ENCODE measurements at regions not wholly inside any gene's neighbourhood (a gene's known extent, or its start where the extent isn't known, plus 50 kb on each side); places are given as distances from the start of the nearest gene placed in this dataset.

DNA sequence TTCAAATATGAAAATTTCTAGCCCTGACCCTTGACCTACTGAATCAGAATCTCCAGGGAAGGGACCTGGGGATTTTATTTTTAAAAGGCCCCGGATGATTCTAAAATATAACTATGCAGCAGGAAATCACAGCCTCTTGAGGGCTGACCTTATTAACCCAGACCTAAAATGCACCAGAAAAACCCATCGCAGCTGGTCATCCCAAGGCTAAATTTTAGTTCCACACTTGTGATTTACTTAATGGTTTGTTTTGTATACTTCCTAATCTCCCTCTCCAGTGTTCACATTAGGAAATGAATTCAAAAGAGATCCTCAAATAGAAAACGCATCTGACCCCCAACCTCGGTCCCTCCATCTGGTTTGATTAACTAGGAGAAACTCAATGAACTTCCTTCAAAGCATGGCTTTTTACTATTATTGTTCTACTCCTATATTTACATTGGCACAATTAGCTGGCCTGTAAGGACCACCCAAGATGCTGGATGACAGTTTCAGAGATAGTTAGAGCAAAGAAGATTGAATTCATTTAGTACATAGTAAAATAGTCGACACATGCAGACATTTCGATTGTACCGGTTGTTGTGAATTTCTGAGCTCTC, 147.8 kb upstream of the MED14 start (continued):
- TF ChIP-seq, protein P1, sequence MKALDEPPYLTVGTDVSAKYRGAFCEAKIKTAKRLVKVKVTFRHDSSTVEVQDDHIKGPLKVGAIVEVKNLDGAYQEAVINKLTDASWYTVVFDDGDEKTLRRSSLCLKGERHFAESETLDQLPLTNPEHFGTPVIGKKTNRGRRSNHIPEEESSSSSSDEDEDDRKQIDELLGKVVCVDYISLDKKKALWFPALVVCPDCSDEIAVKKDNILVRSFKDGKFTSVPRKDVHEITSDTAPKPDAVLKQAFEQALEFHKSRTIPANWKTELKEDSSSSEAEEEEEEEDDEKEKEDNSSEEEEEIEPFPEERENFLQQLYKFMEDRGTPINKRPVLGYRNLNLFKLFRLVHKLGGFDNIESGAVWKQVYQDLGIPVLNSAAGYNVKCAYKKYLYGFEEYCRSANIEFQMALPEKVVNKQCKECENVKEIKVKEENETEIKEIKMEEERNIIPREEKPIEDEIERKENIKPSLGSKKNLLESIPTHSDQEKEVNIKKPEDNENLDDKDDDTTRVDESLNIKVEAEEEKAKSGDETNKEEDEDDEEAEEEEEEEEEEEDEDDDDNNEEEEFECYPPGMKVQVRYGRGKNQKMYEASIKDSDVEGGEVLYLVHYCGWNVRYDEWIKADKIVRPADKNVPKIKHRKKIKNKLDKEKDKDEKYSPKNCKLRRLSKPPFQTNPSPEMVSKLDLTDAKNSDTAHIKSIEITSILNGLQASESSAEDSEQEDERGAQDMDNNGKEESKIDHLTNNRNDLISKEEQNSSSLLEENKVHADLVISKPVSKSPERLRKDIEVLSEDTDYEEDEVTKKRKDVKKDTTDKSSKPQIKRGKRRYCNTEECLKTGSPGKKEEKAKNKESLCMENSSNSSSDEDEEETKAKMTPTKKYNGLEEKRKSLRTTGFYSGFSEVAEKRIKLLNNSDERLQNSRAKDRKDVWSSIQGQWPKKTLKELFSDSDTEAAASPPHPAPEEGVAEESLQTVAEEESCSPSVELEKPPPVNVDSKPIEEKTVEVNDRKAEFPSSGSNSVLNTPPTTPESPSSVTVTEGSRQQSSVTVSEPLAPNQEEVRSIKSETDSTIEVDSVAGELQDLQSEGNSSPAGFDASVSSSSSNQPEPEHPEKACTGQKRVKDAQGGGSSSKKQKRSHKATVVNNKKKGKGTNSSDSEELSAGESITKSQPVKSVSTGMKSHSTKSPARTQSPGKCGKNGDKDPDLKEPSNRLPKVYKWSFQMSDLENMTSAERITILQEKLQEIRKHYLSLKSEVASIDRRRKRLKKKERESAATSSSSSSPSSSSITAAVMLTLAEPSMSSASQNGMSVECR (CRISPR knock-in tag; IDR thresholded peaks at IDR 0.05; ENCODE audit: borderline replicate concordance): no peak
- TF ChIP-seq NFATC4 (CRISPR knock-in tag; IDR thresholded peaks at IDR 0.05): no peak
- TF ChIP-seq, protein P2, sequence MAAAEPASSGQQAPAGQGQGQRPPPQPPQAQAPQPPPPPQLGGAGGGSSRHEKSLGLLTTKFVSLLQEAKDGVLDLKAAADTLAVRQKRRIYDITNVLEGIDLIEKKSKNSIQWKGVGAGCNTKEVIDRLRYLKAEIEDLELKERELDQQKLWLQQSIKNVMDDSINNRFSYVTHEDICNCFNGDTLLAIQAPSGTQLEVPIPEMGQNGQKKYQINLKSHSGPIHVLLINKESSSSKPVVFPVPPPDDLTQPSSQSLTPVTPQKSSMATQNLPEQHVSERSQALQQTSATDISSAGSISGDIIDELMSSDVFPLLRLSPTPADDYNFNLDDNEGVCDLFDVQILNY (CRISPR knock-in tag; IDR thresholded peaks at IDR 0.05): no peak
- TF ChIP-seq ZNF121 (CRISPR knock-in tag; IDR thresholded peaks at IDR 0.05): no peak
- TF ChIP-seq FOXK1 (CRISPR knock-in tag; IDR thresholded peaks at IDR 0.05): no peak

DNA sequence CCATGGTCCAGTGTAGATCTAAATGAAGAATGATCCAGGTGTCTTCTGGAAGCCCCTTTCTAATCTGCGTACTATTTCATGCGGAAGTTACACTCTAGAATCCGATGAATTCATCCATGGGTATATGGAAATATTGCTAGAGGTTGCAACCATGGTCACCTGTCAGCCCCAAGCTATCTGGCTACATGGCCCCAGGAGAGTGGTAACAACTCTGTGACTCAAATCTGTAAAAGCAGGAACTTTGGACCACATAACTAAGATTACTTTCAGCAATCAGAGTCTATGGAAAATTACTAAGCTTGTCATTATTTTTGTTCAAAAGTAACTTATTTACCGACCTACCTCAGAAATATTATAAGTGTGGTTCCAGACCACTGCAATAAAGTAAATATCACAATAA, 150.6 kb upstream of the MED14 start:
- H3K27me3 Mint-ChIP-seq (ENCODE audit: low read depth): no peaks in the 10 kb centered on the region; the same call in 1 of the 2 replicates
- CTCF ChIA-PET: no interaction called here
- TF ChIP-seq, protein P3, sequence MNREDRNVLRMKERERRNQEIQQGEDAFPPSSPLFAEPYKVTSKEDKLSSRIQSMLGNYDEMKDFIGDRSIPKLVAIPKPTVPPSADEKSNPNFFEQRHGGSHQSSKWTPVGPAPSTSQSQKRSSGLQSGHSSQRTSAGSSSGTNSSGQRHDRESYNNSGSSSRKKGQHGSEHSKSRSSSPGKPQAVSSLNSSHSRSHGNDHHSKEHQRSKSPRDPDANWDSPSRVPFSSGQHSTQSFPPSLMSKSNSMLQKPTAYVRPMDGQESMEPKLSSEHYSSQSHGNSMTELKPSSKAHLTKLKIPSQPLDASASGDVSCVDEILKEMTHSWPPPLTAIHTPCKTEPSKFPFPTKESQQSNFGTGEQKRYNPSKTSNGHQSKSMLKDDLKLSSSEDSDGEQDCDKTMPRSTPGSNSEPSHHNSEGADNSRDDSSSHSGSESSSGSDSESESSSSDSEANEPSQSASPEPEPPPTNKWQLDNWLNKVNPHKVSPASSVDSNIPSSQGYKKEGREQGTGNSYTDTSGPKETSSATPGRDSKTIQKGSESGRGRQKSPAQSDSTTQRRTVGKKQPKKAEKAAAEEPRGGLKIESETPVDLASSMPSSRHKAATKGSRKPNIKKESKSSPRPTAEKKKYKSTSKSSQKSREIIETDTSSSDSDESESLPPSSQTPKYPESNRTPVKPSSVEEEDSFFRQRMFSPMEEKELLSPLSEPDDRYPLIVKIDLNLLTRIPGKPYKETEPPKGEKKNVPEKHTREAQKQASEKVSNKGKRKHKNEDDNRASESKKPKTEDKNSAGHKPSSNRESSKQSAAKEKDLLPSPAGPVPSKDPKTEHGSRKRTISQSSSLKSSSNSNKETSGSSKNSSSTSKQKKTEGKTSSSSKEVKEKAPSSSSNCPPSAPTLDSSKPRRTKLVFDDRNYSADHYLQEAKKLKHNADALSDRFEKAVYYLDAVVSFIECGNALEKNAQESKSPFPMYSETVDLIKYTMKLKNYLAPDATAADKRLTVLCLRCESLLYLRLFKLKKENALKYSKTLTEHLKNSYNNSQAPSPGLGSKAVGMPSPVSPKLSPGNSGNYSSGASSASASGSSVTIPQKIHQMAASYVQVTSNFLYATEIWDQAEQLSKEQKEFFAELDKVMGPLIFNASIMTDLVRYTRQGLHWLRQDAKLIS (CRISPR knock-in tag; IDR thresholded peaks at IDR 0.05; ENCODE audit: borderline replicate concordance): no peak
- no peak for TF ChIP-seq SMAD4 (CRISPR knock-in tag; IDR thresholded peaks at IDR 0.05)
- no peak for TF ChIP-seq FOXJ3 (CRISPR knock-in tag; IDR thresholded peaks at IDR 0.05; ENCODE audit: borderline replicate concordance)
- TF ChIP-seq, protein P4, sequence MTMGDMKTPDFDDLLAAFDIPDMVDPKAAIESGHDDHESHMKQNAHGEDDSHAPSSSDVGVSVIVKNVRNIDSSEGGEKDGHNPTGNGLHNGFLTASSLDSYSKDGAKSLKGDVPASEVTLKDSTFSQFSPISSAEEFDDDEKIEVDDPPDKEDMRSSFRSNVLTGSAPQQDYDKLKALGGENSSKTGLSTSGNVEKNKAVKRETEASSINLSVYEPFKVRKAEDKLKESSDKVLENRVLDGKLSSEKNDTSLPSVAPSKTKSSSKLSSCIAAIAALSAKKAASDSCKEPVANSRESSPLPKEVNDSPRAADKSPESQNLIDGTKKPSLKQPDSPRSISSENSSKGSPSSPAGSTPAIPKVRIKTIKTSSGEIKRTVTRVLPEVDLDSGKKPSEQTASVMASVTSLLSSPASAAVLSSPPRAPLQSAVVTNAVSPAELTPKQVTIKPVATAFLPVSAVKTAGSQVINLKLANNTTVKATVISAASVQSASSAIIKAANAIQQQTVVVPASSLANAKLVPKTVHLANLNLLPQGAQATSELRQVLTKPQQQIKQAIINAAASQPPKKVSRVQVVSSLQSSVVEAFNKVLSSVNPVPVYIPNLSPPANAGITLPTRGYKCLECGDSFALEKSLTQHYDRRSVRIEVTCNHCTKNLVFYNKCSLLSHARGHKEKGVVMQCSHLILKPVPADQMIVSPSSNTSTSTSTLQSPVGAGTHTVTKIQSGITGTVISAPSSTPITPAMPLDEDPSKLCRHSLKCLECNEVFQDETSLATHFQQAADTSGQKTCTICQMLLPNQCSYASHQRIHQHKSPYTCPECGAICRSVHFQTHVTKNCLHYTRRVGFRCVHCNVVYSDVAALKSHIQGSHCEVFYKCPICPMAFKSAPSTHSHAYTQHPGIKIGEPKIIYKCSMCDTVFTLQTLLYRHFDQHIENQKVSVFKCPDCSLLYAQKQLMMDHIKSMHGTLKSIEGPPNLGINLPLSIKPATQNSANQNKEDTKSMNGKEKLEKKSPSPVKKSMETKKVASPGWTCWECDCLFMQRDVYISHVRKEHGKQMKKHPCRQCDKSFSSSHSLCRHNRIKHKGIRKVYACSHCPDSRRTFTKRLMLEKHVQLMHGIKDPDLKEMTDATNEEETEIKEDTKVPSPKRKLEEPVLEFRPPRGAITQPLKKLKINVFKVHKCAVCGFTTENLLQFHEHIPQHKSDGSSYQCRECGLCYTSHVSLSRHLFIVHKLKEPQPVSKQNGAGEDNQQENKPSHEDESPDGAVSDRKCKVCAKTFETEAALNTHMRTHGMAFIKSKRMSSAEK (CRISPR knock-in tag; IDR thresholded peaks at IDR 0.05; ENCODE audit: borderline replicate concordance): no peak
- TF ChIP-seq, protein P5, sequence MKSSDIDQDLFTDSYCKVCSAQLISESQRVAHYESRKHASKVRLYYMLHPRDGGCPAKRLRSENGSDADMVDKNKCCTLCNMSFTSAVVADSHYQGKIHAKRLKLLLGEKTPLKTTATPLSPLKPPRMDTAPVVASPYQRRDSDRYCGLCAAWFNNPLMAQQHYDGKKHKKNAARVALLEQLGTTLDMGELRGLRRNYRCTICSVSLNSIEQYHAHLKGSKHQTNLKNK (CRISPR knock-in tag; IDR thresholded peaks at IDR 0.05): no peak
- TF ChIP-seq, protein P6, sequence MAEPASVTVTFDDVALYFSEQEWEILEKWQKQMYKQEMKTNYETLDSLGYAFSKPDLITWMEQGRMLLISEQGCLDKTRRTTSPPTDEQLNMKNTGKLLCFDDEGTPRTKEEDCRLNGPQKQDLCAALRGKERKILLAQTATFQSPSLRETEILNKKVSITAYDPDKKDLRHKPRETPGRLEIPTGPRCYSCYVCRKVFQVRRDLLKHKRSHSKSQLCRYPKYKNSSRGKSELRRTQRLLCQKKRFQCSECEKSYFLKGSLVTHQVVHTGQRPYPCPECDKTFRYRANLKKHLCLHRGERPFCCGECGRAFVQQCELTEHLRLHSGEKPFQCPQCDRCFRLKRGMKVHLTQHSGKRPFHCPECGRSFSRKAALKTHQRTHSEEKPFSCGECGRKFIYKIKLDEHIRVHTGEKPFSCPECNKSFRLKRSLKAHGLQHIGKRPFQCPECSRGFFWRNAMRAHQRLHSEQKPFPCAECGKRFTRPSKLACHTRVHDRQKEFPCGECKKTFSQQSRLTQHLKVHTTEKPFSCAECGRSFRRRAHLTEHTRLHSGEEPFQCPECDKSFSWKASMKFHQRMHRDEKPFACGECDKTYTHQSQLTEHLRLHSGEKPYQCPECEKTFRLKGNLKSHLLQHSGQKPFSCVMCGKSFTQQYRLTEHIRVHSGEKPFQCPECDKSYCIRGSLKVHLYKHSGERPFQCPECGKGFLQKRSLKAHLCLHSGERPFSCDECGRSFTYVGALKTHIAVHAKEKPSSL (CRISPR knock-in tag; conservative IDR thresholded peaks at IDR 0.05): no peak
- TF ChIP-seq, protein P2 (CRISPR knock-in tag; IDR thresholded peaks at IDR 0.05): no peak
- no peak for TF ChIP-seq NFYB (CRISPR knock-in tag; conservative IDR thresholded peaks at IDR 0.05; ENCODE audit: low read depth)
- TF ChIP-seq, protein P7, sequence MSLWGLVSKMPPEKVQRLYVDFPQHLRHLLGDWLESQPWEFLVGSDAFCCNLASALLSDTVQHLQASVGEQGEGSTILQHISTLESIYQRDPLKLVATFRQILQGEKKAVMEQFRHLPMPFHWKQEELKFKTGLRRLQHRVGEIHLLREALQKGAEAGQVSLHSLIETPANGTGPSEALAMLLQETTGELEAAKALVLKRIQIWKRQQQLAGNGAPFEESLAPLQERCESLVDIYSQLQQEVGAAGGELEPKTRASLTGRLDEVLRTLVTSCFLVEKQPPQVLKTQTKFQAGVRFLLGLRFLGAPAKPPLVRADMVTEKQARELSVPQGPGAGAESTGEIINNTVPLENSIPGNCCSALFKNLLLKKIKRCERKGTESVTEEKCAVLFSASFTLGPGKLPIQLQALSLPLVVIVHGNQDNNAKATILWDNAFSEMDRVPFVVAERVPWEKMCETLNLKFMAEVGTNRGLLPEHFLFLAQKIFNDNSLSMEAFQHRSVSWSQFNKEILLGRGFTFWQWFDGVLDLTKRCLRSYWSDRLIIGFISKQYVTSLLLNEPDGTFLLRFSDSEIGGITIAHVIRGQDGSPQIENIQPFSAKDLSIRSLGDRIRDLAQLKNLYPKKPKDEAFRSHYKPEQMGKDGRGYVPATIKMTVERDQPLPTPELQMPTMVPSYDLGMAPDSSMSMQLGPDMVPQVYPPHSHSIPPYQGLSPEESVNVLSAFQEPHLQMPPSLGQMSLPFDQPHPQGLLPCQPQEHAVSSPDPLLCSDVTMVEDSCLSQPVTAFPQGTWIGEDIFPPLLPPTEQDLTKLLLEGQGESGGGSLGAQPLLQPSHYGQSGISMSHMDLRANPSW (CRISPR knock-in tag; conservative IDR thresholded peaks at IDR 0.05; ENCODE audit: low read depth): no peak
- peaks cover 12% of the 10 kb centered on the region for H3K9me3 Mint-ChIP-seq
- no peak for ATAC-seq
- peaks cover 3% of the 10 kb centered on the region for H3K36me3 Mint-ChIP-seq
- H3K27ac Mint-ChIP-seq: no peak overlapping the region
- no peak overlapping the region for H3K4me3 Mint-ChIP-seq
- peaks cover 28% of the 10 kb centered on the region for H3K4me1 Mint-ChIP-seq
- POLR2A ChIA-PET: no interaction called here
- DNase-seq (ENCODE audit: low spot score): no peak
